Endothelial cell of umbilical vein (primary cell): ENCODE measurements at regions not wholly inside any gene's neighbourhood (a gene's known extent, or its start where the extent isn't known, plus 50 kb on each side); places are given as distances from the start of the nearest gene placed in this dataset.

Source experiments
- BruUV-seq: library from RNA; stranded (reverse); fragments of 400-500 nt; replicated peaks from 2 replicates; lab custom pipeline; 2021; lab: Mats Ljungman, UMichigan
- CTCF ChIA-PET: fragments of 300-600, 350-600 bp; sonication (Branson Sonifier 250); formaldehyde crosslinking; loops from one replicate; lab custom pipeline; 2021; ENCODE audit warnings: antibody characterized with exemption, inconsistent platforms; lab: Charles Lee
- POLR2A ChIA-PET: fragments of 300-600, 350-600 bp; sonication (Branson Sonifier 250); formaldehyde crosslinking; loops from one replicate; lab custom pipeline; 2021; ENCODE audit warnings: antibody characterized with exemption, inconsistent platforms; lab: Charles Lee
- DNase-seq: peaks from one replicate; pipeline ENCODE4 v3.0.0-alpha.2; 2011; ENCODE audit warnings: low read depth, low spot score
- FAIRE-seq: peaks from 2 replicates; lab custom pipeline; 2011; peaks lifted over from hg19 to GRCh38; lab: Jason Lieb, UNC
- H2AFZ ChIP-seq: 2 replicates; pipeline ENCODE4 v1.6.0; 2012; ENCODE audit warnings: low read depth, low read length, control low read depth, inconsistent platforms
- H3K27ac ChIP-seq: 2 replicates; pipeline ENCODE4 v1.5.1; 2011; ENCODE audit warnings: low read depth, mild to moderate bottlenecking, control low read depth, low read length, moderate library complexity; ENCODE audit not compliant: insufficient read depth
- H3K27me3 ChIP-seq, 2 experiments: 2 replicates each; pipeline versions ENCODE4 v1.6.0 to v1.6.1; 2011; ENCODE audit warnings: low read length in 2 of 2, mixed read lengths in 1 of 2; ENCODE audit not compliant: control insufficient read depth in 2 of 2, insufficient read depth in 2 of 2
- H3K36me3 ChIP-seq, 2 experiments: 2 replicates in 1 of 2; 3 replicates in 1 of 2; pipeline ENCODE4 v1.5.1; 2011; ENCODE audit warnings: low read length in 2 of 2, mild to moderate bottlenecking in 1 of 2, moderate library complexity in 1 of 2; ENCODE audit not compliant: control insufficient read depth in 2 of 2, insufficient read depth in 2 of 2; ENCODE audit errors: extremely low read depth in 1 of 2
- H3K4me1 ChIP-seq: 3 replicates; pipeline ENCODE4 v1.5.1; 2011; ENCODE audit warnings: mild to moderate bottlenecking, low read length; ENCODE audit not compliant: control insufficient read depth, insufficient read depth; ENCODE audit errors: extremely low read depth
- H3K4me2 ChIP-seq: 2 replicates; pipeline ENCODE4 v1.6.1; 2011; ENCODE audit warnings: low read length, control low read depth, mixed read lengths; ENCODE audit not compliant: insufficient read depth
- H3K4me3 ChIP-seq, 3 experiments: fragments of 200-600 bp in 1 of 3; sonication (generic), shearing (Covaris generic) in 1 of 3; replicated peaks in 1 of 3; 2 replicates each; pipeline ENCODE4 v1.5.1; 2011 to 2016; ENCODE audit warnings: control low read depth in 3 of 3, low read length in 3 of 3, mild to moderate bottlenecking in 2 of 3, inconsistent platforms in 1 of 3, low read depth in 1 of 3, moderate library complexity in 1 of 3; ENCODE audit not compliant: insufficient read depth in 1 of 3
- H3K79me2 ChIP-seq: 2 replicates; pipeline ENCODE4 v1.6.0; 2012; ENCODE audit warnings: low read length, inconsistent platforms; ENCODE audit not compliant: control insufficient read depth, insufficient read depth
- H3K9ac ChIP-seq: replicated peaks from 2 replicates; pipeline ENCODE3; 2011; ENCODE audit warnings: low read length, control low read depth; ENCODE audit not compliant: insufficient read depth; ENCODE audit errors: extremely low read depth
- H3K9me1 ChIP-seq: replicated peaks from 3 replicates; pipeline ENCODE4 v1.6.0; 2011; ENCODE audit warnings: mild to moderate bottlenecking, low read length; ENCODE audit not compliant: control insufficient read depth, insufficient read depth; ENCODE audit errors: extremely low read depth
- H3K9me3 ChIP-seq: replicated peaks from 2 replicates; pipeline ENCODE4 v1.5.1; 2012; ENCODE audit warnings: low read length, inconsistent platforms; ENCODE audit not compliant: control insufficient read depth, insufficient read depth
- H4K20me1 ChIP-seq: replicated peaks from 2 replicates; pipeline ENCODE3; 2011; ENCODE audit warnings: mild to moderate bottlenecking, low read length; ENCODE audit not compliant: control insufficient read depth, insufficient read depth; ENCODE audit errors: extremely low read depth
- EZH2 ChIP-seq: IDR thresholded peaks from 2 replicates; pipeline ENCODE4 v1.6.1; 2012; ENCODE audit warnings: borderline replicate concordance, low read depth, mild to moderate bottlenecking, moderate library complexity, low read length, inconsistent platforms; ENCODE audit not compliant: severe bottlenecking
- FOS ChIP-seq: IDR thresholded peaks from 2 replicates; pipeline ENCODE4 v1.6.1; 2011; ENCODE audit warnings: mild to moderate bottlenecking, low read length, moderate library complexity, borderline replicate concordance; ENCODE audit not compliant: insufficient read depth
- GATA2 ChIP-seq: IDR thresholded peaks from 2 replicates; pipeline ENCODE4 v1.7.0; 2011; ENCODE audit warnings: low read depth, mild to moderate bottlenecking, moderate library complexity, mixed read lengths, low read length; ENCODE audit not compliant: insufficient read length, insufficient read depth
- JUN ChIP-seq: IDR thresholded peaks from 2 replicates; pipeline ENCODE4 v1.6.1; 2011; ENCODE audit warnings: borderline replicate concordance, low read depth; ENCODE audit not compliant: insufficient read length, insufficient read depth
- MYC ChIP-seq: IDR thresholded peaks from one replicate; pipeline ENCODE4 v1.6.1; 2011; ENCODE audit warnings: mild to moderate bottlenecking, low read depth, low read length
- POLR2AphosphoS5 ChIP-seq: IDR thresholded peaks from 2 replicates; pipeline ENCODE4 v1.6.1; 2012; ENCODE audit warnings: low read depth, mild to moderate bottlenecking, control low read depth, low read length, moderate library complexity; ENCODE audit not compliant: insufficient read depth
- dilution Hi-C: fragments of 300-500 bp; cut with MboI; formaldehyde crosslinking; loops from one replicate; pipeline ENCODE4 v1.15.0; 2019; ENCODE audit warnings: low sequenced_read_pairs; ENCODE audit not compliant: extremely low pct_ligation_motif_present
- intact Hi-C: fragments of 100-400 bp; cut with micrococcal nuclease; formaldehyde crosslinking; loops from one replicate; pipeline ENCODE4 v1.10.0; 2022
- TF ChIP-seq, protein P1 (sequence below), 2 donors: IDR thresholded peaks; 1 replicate in 1 of 2; 2 replicates in 1 of 2; pipeline ENCODE4 v1.5.1; 2011; ENCODE audit warnings: low read length in 2 of 2, mild to moderate bottlenecking in 2 of 2, moderate library complexity in 2 of 2, control low read depth in 1 of 2, inconsistent platforms in 1 of 2, low read depth in 1 of 2; ENCODE audit not compliant: insufficient read depth in 1 of 2; ENCODE audit errors: extremely low read depth in 1 of 2
- TF ChIP-seq, protein P2 (sequence below): IDR thresholded peaks from 2 replicates; pipeline ENCODE4 v1.6.1; 2011; ENCODE audit not compliant: insufficient read depth, insufficient read length

DNA sequence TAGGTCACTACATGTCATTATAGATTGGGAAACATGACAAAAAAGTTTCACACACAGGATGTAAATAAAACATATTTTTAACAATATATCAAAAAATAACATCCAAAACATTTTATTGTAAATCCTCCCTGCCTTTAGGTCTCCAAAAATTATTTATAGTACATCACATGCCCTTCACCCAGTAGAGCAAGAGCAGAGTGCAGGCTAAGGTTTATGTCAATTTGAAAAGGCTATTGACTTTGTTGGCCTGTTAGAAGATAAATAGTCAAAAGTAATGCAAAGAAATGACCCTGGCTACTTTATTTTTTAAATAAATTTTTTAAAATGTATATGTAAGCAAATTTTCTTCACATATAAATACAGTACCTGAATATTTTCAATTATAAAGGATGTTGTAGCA is 983.7 kb downstream of the RAB28 start:
- Histone ChIP-seq H3K36me3 (no peaks in the 10 kb centered on the region), H2AFZ (no peak overlapping the region), H3K4me3 (no peak overlapping the region), H3K27ac (no peak overlapping the region), H3K9me1 (no peaks in the 10 kb centered on the region), H3K9me3 (no peaks in the 10 kb centered on the region), H3K27me3 (no peaks in the 10 kb centered on the region), H3K9ac (no peak overlapping the region), H3K4me2 (no peak overlapping the region), H4K20me1 (no peaks in the 10 kb centered on the region), H3K79me2 (no peaks in the 10 kb centered on the region), H3K4me1 (no peaks in the 10 kb centered on the region)
- DNase-seq = no peak
- FAIRE-seq = no peak
- TF ChIP-seq MYC = no peak
- no peak for TF ChIP-seq POLR2AphosphoS5
- no peak for TF ChIP-seq FOS
- TF ChIP-seq, protein P1, sequence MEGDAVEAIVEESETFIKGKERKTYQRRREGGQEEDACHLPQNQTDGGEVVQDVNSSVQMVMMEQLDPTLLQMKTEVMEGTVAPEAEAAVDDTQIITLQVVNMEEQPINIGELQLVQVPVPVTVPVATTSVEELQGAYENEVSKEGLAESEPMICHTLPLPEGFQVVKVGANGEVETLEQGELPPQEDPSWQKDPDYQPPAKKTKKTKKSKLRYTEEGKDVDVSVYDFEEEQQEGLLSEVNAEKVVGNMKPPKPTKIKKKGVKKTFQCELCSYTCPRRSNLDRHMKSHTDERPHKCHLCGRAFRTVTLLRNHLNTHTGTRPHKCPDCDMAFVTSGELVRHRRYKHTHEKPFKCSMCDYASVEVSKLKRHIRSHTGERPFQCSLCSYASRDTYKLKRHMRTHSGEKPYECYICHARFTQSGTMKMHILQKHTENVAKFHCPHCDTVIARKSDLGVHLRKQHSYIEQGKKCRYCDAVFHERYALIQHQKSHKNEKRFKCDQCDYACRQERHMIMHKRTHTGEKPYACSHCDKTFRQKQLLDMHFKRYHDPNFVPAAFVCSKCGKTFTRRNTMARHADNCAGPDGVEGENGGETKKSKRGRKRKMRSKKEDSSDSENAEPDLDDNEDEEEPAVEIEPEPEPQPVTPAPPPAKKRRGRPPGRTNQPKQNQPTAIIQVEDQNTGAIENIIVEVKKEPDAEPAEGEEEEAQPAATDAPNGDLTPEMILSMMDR (IDR thresholded peaks at IDR 0.05; ENCODE audit: extremely low read depth in 1 of 2, insufficient read depth in 1 of 2, low read depth in 1 of 2, low read length in 2 of 2) = no peak
- TF ChIP-seq EZH2 = no peak
- no peak for TF ChIP-seq GATA2
- TF ChIP-seq, protein P2, sequence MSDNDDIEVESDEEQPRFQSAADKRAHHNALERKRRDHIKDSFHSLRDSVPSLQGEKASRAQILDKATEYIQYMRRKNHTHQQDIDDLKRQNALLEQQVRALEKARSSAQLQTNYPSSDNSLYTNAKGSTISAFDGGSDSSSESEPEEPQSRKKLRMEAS = no peak
- TF ChIP-seq JUN = no peak
- ChIA-PET POLR2A (no interaction called here), CTCF (no interaction called here)
- no TSS peak for BruUV-seq
- intact Hi-C loops (no loop called here), dilution Hi-C loops (no loop called here)
